PC-9 (cell line): ENCODE measurements at regions not wholly inside any gene's neighbourhood (a gene's known extent, or its start where the extent isn't known, plus 50 kb on each side); places are given as distances from the start of the nearest gene placed in this dataset.

Source experiments
- BruUV-seq: library from RNA; stranded (reverse); fragments of 400-500 nt; replicated peaks from 2 replicates; lab custom pipeline; 2021; lab: Mats Ljungman, UMichigan
- CTCF ChIA-PET: fragments of 300-600 bp; sonication (Branson Sonifier 250); formaldehyde crosslinking; loops from one replicate; lab custom pipeline; 2022; ENCODE audit warnings: antibody characterized with exemption; lab: Charles Lee
- POLR2A ChIA-PET: fragments of 300-600 bp; sonication (Branson Sonifier 250); formaldehyde crosslinking; loops from one replicate; lab custom pipeline; 2022; ENCODE audit warnings: antibody characterized with exemption; ENCODE audit not compliant: unreplicated experiment; lab: Charles Lee
- DNase-seq, 2 experiments: peaks; one replicate each; pipeline versions ENCODE4 v3.0.0 to v3.0.0-alpha.2; 2015 to 2022; ENCODE audit warnings: mixed read lengths in 1 of 2
- H2AFZ ChIP-seq: fragments of 200-600 bp; sonication (generic); 2 replicates; pipeline ENCODE4 v1.8.1; 2017; ENCODE audit warnings: antibody characterized with exemption
- H3F3A ChIP-seq: fragments of 200-600 bp; sonication (generic); 2 replicates; pipeline ENCODE4 v1.8.1; 2017; ENCODE audit warnings: antibody characterized with exemption, mild to moderate bottlenecking, low read depth; ENCODE audit not compliant: insufficient read depth
- H3K27ac ChIP-seq: fragments of 200-600 bp; sonication (generic); 2 replicates; pipeline ENCODE4 v1.6.1; 2016; ENCODE audit warnings: mixed run types
- H3K27me3 ChIP-seq: fragments of 200-600 bp; sonication (generic); 2 replicates; pipeline ENCODE4 v1.6.1; 2016; ENCODE audit warnings: low read depth, mixed run types; ENCODE audit not compliant: insufficient read depth
- H3K36me3 ChIP-seq: fragments of 200-600 bp; sonication (generic); 2 replicates; pipeline ENCODE4 v1.6.1; 2016; ENCODE audit warnings: low read depth, mixed run types
- H3K4me1 ChIP-seq: fragments of 200-600 bp; sonication (generic); replicated peaks from 2 replicates; pipeline ENCODE4 v1.6.1; 2016; ENCODE audit warnings: mixed run types; ENCODE audit not compliant: insufficient read depth
- H3K4me2 ChIP-seq: fragments of 200-600 bp; sonication (generic); 2 replicates; pipeline ENCODE4 v1.6.1; 2017; ENCODE audit warnings: mixed run types
- H3K4me3 ChIP-seq: fragments of 200-600 bp; sonication (generic); 2 replicates; pipeline ENCODE4 v1.6.1; 2016; ENCODE audit warnings: mixed run types
- H3K79me2 ChIP-seq: fragments of 200-600 bp; sonication (generic); 2 replicates; pipeline ENCODE4 v1.6.1; 2017; ENCODE audit warnings: low read depth, mixed run types
- H3K9me2 ChIP-seq: fragments of 200-600 bp; sonication (generic); 2 replicates; pipeline ENCODE4 v1.8.1; 2017; ENCODE audit warnings: mild to moderate bottlenecking; ENCODE audit not compliant: insufficient read depth
- H3K9me3 ChIP-seq: fragments of 200-600 bp; sonication (generic); 2 replicates; pipeline ENCODE4 v1.8.1; 2016; ENCODE audit warnings: low read depth; ENCODE audit not compliant: insufficient read depth
- H4K20me1 ChIP-seq: fragments of 200-600 bp; sonication (generic); 2 replicates; pipeline ENCODE4 v1.8.1; 2017; ENCODE audit not compliant: insufficient read depth
- CTCF ChIP-seq: fragments of 200-600 bp; sonication (generic); conservative IDR thresholded peaks from 2 replicates; pipeline ENCODE4 v1.6.1; 2017; ENCODE audit warnings: mixed run types, antibody characterized with exemption, mild to moderate bottlenecking, moderate library complexity
- EZH2 ChIP-seq: fragments of 200-600 bp; sonication (generic); IDR thresholded peaks from 2 replicates; pipeline ENCODE4 v1.8.0; 2017; ENCODE audit warnings: antibody characterized with exemption, low read depth
- intact Hi-C: fragments of 100-400 bp; cut with micrococcal nuclease; formaldehyde crosslinking; loops from one replicate; pipeline ENCODE4 v1.10.0; 2022; ENCODE audit not compliant: unreplicated experiment

GRCh38 chr9:13023498-13023897 is 248.7 kb downstream of the LURAP1L start:
- CTCF ChIA-PET = no interaction called here
- Histone ChIP-seq H3K4me2 (no peak overlapping the region), H3K4me1 (peaks cover 10% of the 10 kb centered on the region), H3K9me2 (no peaks in the 10 kb centered on the region), H3K79me2 (no peaks in the 10 kb centered on the region), H3K4me3 (no peak overlapping the region), H3K27me3 (no peaks in the 10 kb centered on the region), H2AFZ (no peak overlapping the region), H3K27ac (no peak overlapping the region), H3K9me3 (no peaks in the 10 kb centered on the region), H4K20me1 (no peaks in the 10 kb centered on the region), H3K36me3 (no peaks in the 10 kb centered on the region), H3F3A (no peaks in the 10 kb centered on the region)
- peak in 1 of 2 experiments; percentile 85 for DNase-seq
- TF ChIP-seq EZH2 = no peak
- TF ChIP-seq CTCF = no peak
- no TSS peak for BruUV-seq
- POLR2A ChIA-PET = no interaction called here
- intact Hi-C loops = no loop called here

- Histone ChIP-seq H3K27me3 (no peaks in the 10 kb centered on the region), H3K36me3 (no peaks in the 10 kb centered on the region), H4K20me1 (no peaks in the 10 kb centered on the region), H3K79me2 (no peaks in the 10 kb centered on the region), H2AFZ (no peak overlapping the region), H3K9me3 (no peaks in the 10 kb centered on the region), H3K4me2 (no peak overlapping the region), H3K4me1 (peaks cover 10% of the 10 kb centered on the region), H3F3A (no peaks in the 10 kb centered on the region), H3K4me3 (no peak overlapping the region), H3K9me2 (no peaks in the 10 kb centered on the region), H3K27ac (no peak overlapping the region)
- BruUV-seq = no TSS peak
- TF ChIP-seq EZH2 = no peak
- TF ChIP-seq CTCF = no peak
- no peak for DNase-seq
- CTCF ChIA-PET = no interaction called here
- intact Hi-C loops = no loop called here
- POLR2A ChIA-PET = no interaction called here
Measured at GRCh38 chr9:13026956-13027355, 252.1 kb downstream of the LURAP1L start.

- POLR2A ChIA-PET = no interaction called here
- Histone ChIP-seq H2AFZ (no peak overlapping the region), H4K20me1 (no peaks in the 10 kb centered on the region), H3K9me2 (no peaks in the 10 kb centered on the region), H3K9me3 (no peaks in the 10 kb centered on the region), H3K79me2 (no peaks in the 10 kb centered on the region), H3K4me2 (no peak overlapping the region), H3K4me1 (peaks cover 10% of the 10 kb centered on the region), H3K4me3 (no peak overlapping the region), H3K27me3 (no peaks in the 10 kb centered on the region), H3K36me3 (no peaks in the 10 kb centered on the region), H3F3A (no peaks in the 10 kb centered on the region), H3K27ac (no peak overlapping the region)
- BruUV-seq = no TSS peak
- CTCF ChIA-PET = no interaction called here
- intact Hi-C loops = no loop called here
- TF ChIP-seq EZH2 (no peak), CTCF (no peak)
- DNase-seq = no peak
Measured at GRCh38 chr9:13027879-13028278, 251.6 kb downstream of the MPDZ start.
